ENCODE measurements at regions not wholly inside any gene's neighbourhood (a gene's known extent, or its start where the extent isn't known, plus 50 kb on each side); places are given as distances from the start of the nearest gene placed in this dataset.

GRCh38 chr2:226338825-226339224 lies 460.8 kb downstream of the IRS1 start:
- TF ChIP-seq POLR2A (IDR thresholded peaks at IDR 0.05; ENCODE audit: low read depth, low read length) (no peak), POLR2AphosphoS5 (IDR thresholded peaks at IDR 0.05; ENCODE audit: low read depth, low read length) (no peak)
